ENCODE measurements at regions not wholly inside any gene's neighbourhood (a gene's known extent, or its start where the extent isn't known, plus 50 kb on each side); places are given as distances from the start of the nearest gene placed in this dataset.

DNA sequence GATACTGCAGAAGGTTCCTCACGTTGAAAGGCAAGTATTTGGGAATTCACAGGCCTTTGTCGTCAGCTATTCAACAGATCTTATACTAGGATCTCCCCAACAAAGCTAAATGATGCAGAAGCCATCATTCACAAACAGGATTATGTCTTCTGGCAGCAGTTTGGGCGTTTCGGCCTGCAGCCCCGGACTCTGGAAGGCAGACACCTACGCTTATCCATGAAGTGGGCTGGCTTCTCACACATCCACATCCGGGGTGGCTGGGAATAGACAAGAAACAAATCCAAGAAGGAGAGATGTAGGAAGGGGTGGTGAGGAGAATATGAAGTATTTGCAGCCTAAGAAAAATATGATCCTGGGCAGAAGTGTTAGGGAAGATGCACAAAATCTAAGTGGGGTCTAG, 471.9 kb downstream of the AGTPBP1 start:
- no peak overlapping the region for H3K4me3 ChIP-seq (ENCODE audit: low read depth, low read length)
- no peak for DNase-seq (ENCODE audit: low read depth)
- TF ChIP-seq, protein P1, sequence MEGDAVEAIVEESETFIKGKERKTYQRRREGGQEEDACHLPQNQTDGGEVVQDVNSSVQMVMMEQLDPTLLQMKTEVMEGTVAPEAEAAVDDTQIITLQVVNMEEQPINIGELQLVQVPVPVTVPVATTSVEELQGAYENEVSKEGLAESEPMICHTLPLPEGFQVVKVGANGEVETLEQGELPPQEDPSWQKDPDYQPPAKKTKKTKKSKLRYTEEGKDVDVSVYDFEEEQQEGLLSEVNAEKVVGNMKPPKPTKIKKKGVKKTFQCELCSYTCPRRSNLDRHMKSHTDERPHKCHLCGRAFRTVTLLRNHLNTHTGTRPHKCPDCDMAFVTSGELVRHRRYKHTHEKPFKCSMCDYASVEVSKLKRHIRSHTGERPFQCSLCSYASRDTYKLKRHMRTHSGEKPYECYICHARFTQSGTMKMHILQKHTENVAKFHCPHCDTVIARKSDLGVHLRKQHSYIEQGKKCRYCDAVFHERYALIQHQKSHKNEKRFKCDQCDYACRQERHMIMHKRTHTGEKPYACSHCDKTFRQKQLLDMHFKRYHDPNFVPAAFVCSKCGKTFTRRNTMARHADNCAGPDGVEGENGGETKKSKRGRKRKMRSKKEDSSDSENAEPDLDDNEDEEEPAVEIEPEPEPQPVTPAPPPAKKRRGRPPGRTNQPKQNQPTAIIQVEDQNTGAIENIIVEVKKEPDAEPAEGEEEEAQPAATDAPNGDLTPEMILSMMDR (IDR thresholded peaks at IDR 0.05; ENCODE audit: insufficient read depth, low read depth, low read length, missing control alignments) = no peak

DNA sequence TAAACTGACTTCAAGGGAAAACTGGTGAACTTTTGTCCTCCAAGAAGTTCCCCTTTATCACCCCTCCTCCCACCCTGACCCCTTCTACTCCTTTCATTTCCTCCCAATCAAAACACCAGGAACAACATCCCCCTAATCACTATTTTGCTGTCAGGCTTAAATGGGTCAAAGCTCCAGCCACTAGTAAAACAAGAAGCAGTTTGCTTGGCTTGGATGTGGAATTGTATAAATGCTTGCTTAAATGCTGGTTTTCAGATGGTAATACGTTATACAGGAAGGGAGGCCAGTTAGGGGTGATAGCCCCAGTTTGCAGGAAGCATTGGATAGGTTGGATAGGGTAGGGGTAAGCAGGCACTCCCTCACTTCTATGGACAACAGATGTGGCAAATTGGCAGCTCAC, 473.6 kb downstream of the AGTPBP1 start:
- TF ChIP-seq, protein P1 (IDR thresholded peaks at IDR 0.05; ENCODE audit: insufficient read depth, low read depth, low read length, missing control alignments) = no peak
- DNase-seq (ENCODE audit: low read depth) = no peak
- no peak overlapping the region for H3K4me3 ChIP-seq (ENCODE audit: low read depth, low read length)

DNA sequence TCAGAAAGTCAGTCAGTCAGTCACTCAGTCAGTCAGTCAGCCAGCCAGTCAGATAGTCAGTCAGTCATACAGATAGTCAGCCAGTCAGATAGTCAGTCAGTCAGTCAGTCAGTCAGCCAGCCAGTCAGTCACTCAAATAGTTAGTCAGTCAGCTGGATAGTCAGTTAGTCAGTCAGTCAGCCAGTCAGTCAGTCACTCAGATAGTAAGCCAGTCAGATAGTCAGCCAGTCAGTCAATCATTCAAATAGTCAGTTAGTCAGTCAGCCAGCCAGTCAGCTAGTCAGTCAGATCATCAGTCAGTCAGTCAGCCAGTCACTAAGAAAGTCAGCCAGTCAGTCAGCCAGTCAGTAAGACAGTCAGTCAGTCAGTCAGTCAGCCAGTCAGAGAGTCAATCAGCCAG, 477.1 kb downstream of the AGTPBP1 start:
- DNase-seq (ENCODE audit: low read depth) = no peak
- no peak overlapping the region for H3K4me3 ChIP-seq (ENCODE audit: low read depth, low read length)
- TF ChIP-seq, protein P1 (IDR thresholded peaks at IDR 0.05; ENCODE audit: insufficient read depth, low read depth, low read length, missing control alignments) = no peak

DNA sequence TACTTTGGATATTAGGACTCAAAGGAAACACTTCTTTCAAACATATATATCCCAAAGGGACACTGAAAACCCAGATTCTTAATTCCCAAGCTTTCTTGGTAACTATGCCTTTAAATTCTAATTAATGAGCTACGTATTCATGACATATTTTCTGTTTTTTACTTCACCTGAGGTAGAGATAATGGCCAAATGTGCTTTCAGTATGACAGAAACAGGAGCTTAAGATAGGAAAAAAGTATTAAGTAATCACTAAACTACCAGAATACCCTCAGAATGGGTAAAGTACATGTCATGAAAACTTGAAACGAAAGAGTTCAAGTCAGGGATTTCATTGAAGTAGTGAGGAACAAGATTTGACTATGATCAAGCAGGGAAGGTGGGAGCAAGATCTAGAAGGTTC, 478.5 kb downstream of the AGTPBP1 start:
- DNase-seq (ENCODE audit: low read depth) = no peak
- H3K4me3 ChIP-seq (ENCODE audit: low read depth, low read length) = no peak overlapping the region
- TF ChIP-seq, protein P1 (IDR thresholded peaks at IDR 0.05; ENCODE audit: insufficient read depth, low read depth, low read length, missing control alignments) = no peak

DNA sequence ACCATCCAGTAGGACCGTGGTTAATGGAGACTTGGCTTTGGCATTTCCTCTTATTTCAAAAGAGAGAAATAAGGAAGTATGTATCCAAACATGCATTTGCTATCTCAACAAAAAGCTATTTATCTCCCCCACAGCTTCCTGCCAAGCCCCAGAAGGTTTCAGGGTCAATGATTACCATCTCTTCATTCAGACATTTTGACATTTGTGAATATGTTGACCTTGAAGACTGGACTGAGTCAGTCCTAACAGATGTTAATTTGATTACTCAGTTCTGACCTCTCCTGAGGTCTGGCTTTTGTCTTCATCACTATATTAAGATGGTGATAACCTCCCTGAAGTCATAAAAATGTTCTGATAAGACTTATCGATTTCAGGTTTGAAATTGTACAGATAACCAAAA, 479.4 kb downstream of the AGTPBP1 start:
- TF ChIP-seq, protein P1 (IDR thresholded peaks at IDR 0.05; ENCODE audit: insufficient read depth, low read depth, low read length, missing control alignments) = no peak
- no peak for DNase-seq (ENCODE audit: low read depth)
- no peak overlapping the region for H3K4me3 ChIP-seq (ENCODE audit: low read depth, low read length)

DNA sequence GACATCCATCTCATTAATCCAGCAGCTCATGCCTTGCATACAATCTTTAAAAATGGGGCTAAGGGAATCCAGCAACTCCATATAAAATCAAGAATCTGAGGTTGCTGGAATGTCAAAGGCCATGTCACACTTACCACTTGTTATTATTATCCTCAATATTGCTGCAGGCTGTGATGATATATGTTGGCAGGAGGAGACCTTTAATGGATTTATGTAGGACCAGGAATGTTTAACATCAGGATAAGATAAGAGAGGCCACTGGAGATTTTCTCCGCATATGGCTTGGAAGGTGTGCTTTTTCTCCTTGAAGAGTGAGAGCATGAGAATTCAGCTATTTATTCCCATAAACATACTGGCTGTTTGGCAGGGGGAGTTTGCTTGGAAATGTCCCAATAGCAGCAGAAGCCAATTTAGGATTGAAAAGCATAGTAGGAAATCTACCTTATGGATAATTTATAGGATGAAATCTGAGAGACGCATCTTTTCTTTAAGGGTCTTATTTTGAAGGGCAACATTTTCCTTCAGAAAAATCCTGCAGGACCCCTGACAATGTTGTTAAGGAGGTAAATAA, 481.4 kb downstream of the AGTPBP1 start:
- TF ChIP-seq, protein P1 (IDR thresholded peaks at IDR 0.05; ENCODE audit: insufficient read depth, low read depth, low read length, missing control alignments) = no peak
- no peak overlapping the region for H3K4me3 ChIP-seq (ENCODE audit: low read depth, low read length)
- no peak for DNase-seq (ENCODE audit: low read depth)

DNA sequence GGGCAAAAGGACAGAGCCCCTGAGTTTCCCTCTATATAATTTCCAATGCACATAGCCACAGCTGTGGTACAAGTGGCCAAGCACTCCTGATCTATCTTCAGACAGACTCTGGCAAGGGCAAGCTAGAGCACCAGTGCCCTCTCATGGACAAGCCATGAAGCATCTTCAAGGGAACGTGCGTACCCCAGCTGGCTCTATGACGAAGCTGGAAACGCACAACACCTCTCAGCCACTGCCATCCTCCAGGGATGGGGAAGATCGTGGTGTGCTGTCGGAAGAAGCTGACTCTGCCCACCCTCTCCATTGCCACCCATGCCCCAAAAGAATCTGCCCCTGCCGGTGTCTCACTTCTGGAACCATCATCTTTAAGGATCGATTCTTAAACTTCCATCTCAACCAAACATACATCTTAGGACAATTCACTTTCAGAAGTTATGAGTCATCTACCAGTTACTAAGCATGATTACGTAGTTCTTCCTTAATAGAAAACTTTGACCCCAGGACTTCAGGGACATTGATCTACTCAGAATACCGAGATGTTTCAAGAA, 482.9 kb downstream of the AGTPBP1 start:
- TF ChIP-seq, protein P1 (IDR thresholded peaks at IDR 0.05; ENCODE audit: insufficient read depth, low read depth, low read length, missing control alignments) = peak; percentile 57
- DNase-seq (ENCODE audit: low read depth) = peak; percentile 52
- H3K4me3 ChIP-seq (ENCODE audit: low read depth, low read length) = no peak overlapping the region

Measured in GM12865 (cell line).